NCI-H510A (cell line): ENCODE measurements at regions not wholly inside any gene's neighbourhood (a gene's known extent, or its start where the extent isn't known, plus 50 kb on each side); places are given as distances from the start of the nearest gene placed in this dataset.
"Not testable (repeated sequence)": the region's sequence is repeated elsewhere in the genome, so short reads cannot be mapped to it uniquely, and the experiment has no call there.

ENCODE experiments used
- DNase-seq: peaks from one replicate; lab custom pipeline; 2025; lab: John Stamatoyannopoulos, UW

DNA sequence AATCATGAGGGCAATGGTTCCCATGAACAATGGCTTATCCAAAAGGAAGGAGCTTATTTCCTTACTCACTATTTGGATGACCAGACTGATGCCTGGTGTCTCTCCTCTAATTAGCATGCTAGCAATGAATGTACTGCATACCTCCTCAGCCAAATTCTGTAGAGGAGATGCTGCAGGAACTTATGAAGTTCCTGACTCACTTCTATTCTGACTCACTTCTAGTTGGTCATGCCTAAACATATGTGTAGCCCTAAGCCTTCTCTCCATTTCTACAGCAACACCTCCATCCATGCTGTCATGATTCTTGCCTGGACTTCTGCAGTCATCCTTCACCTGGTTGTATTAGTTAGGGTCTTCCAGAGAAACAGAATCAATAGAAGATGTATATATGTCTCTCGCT lies 59.9 kb upstream of the MRPS9 start:
- no peak for DNase-seq

GRCh38 chr2:104979786-104980185 lies 58.1 kb upstream of the MRPS9 start:
- not testable (repeated sequence) for DNase-seq

- DNase-seq = no peak
Observed at GRCh38 chr2:104982111-104982510, 55.8 kb upstream of the MRPS9 start.
